H1 (cell line): ENCODE measurements at regions not wholly inside any gene's neighbourhood (a gene's known extent, or its start where the extent isn't known, plus 50 kb on each side); places are given as distances from the start of the nearest gene placed in this dataset.

Source experiments
- CTCF ChIA-PET: fragments of 300-600 bp; sonication (Branson Sonifier 250); formaldehyde crosslinking; loops from one replicate; lab custom pipeline; 2021; ENCODE audit not compliant: partially characterized antibody; lab: Charles Lee
- POLR2A ChIA-PET: fragments of 300-600 bp; sonication (Branson Sonifier 250); formaldehyde crosslinking; loops from one replicate; lab custom pipeline; 2021; ENCODE audit warnings: inconsistent platforms; ENCODE audit not compliant: partially characterized antibody; lab: Charles Lee
- DNase-seq, 2 experiments: peaks; one replicate each; pipeline versions ENCODE4 v3.0.0 to v3.0.0-alpha.2; 2010 to 2022; ENCODE audit warnings: low spot score in 2 of 2, low read depth in 1 of 2, mixed read lengths in 1 of 2
- FAIRE-seq: peaks from 2 replicates; lab custom pipeline; 2011; peaks lifted over from hg19 to GRCh38; lab: Jason Lieb, UNC
- H2AFZ ChIP-seq: 2 replicates; pipeline ENCODE4 v1.8.1; 2012; ENCODE audit warnings: low read length, inconsistent platforms
- H2AK5ac ChIP-seq: 2 replicates; pipeline ENCODE4 v1.6.1; 2013; ENCODE audit warnings: low read depth, low read length
- H2BK120ac ChIP-seq: replicated peaks from 2 replicates; pipeline ENCODE3; 2013; ENCODE audit warnings: low read depth, low read length, inconsistent platforms
- H2BK12ac ChIP-seq: 2 replicates; pipeline ENCODE4 v1.6.1; 2013; ENCODE audit warnings: low read depth, low read length
- H2BK15ac ChIP-seq: 2 replicates; pipeline ENCODE4 v1.6.1; 2013; ENCODE audit warnings: low read length
- H2BK20ac ChIP-seq: 2 replicates; pipeline ENCODE4 v1.6.1; 2013; ENCODE audit warnings: low read length
- H2BK5ac ChIP-seq: 2 replicates; pipeline ENCODE4 v1.6.1; 2013; ENCODE audit warnings: low read depth, low read length
- H3K14ac ChIP-seq: 2 replicates; pipeline ENCODE4 v1.6.1; 2013; ENCODE audit warnings: inconsistent platforms; ENCODE audit not compliant: insufficient read length
- H3K18ac ChIP-seq: 2 replicates; pipeline ENCODE4 v1.6.1; 2013; ENCODE audit warnings: low read length; ENCODE audit errors: extremely low read depth
- H3K23ac ChIP-seq: 2 replicates; pipeline ENCODE4 v1.6.1; 2013; ENCODE audit warnings: inconsistent platforms; ENCODE audit not compliant: insufficient read length
- H3K23me2 ChIP-seq: 2 replicates; pipeline ENCODE4 v1.6.1; 2013; ENCODE audit warnings: low read depth, low read length
- H3K27ac ChIP-seq: 2 replicates; pipeline ENCODE4 v1.6.1; 2011; ENCODE audit warnings: low read depth, low read length, inconsistent platforms
- H3K27me3 ChIP-seq, 4 experiments: replicated peaks in 1 of 4; 1 replicate in 1 of 4; 2 replicates in 3 of 4; pipeline versions ENCODE4 v1.6.1 to v1.8.1; 2011 to 2013; ENCODE audit warnings: low read length in 3 of 4, mild to moderate bottlenecking in 3 of 4, inconsistent platforms in 2 of 4, mixed read lengths in 2 of 4, moderate library complexity in 1 of 4; ENCODE audit not compliant: control insufficient read depth in 3 of 4, insufficient read depth in 3 of 4; ENCODE audit errors: extremely low read depth in 1 of 4
- H3K36me3 ChIP-seq, 4 experiments: 2 replicates each; pipeline versions ENCODE4 v1.6.1 to v1.8.1; 2011 to 2013; ENCODE audit warnings: mild to moderate bottlenecking in 4 of 4, low read length in 3 of 4, moderate library complexity in 2 of 4, control low read depth in 1 of 4, inconsistent platforms in 1 of 4; ENCODE audit not compliant: insufficient read depth in 4 of 4, control insufficient read depth in 2 of 4
- H3K4ac ChIP-seq: replicated peaks from 2 replicates; pipeline ENCODE3; 2013; ENCODE audit warnings: low read length, low read depth, mixed read lengths, inconsistent platforms; ENCODE audit not compliant: insufficient read length
- H3K4me1 ChIP-seq, 4 experiments: replicated peaks in 1 of 4; 1 replicate in 1 of 4; 2 replicates in 3 of 4; pipeline versions ENCODE4 v1.6.1 to v1.8.1; 2011 to 2013; ENCODE audit warnings: low read length in 3 of 4, inconsistent platforms in 2 of 4, mixed read lengths in 1 of 4; ENCODE audit not compliant: insufficient read depth in 4 of 4, control insufficient read depth in 3 of 4
- H3K4me2 ChIP-seq, 2 experiments: 2 replicates each; pipeline versions ENCODE4 v1.6.1 to v1.8.1; 2011 to 2013; ENCODE audit warnings: low read depth in 2 of 2, low read length in 2 of 2, control low read depth in 1 of 2, inconsistent platforms in 1 of 2, mild to moderate bottlenecking in 1 of 2; ENCODE audit not compliant: insufficient read depth in 1 of 2
- H3K4me3 ChIP-seq, 4 experiments: fragments of 200-600, 300-600 bp in 1 of 4; sonication (generic), shearing (Covaris generic), sonication (Bioruptor Twin) in 1 of 4; 2 replicates each; pipeline versions ENCODE4 v1.5.1 to v1.8.1; 2011 to 2016; ENCODE audit warnings: low read length in 4 of 4, low read depth in 3 of 4, control low read depth in 2 of 4, inconsistent platforms in 2 of 4, mild to moderate bottlenecking in 2 of 4, mixed read lengths in 1 of 4, moderate library complexity in 1 of 4; ENCODE audit not compliant: insufficient read depth in 2 of 4; ENCODE audit errors: extremely low read depth in 1 of 4
- H3K56ac ChIP-seq: replicated peaks from 2 replicates; pipeline ENCODE3; 2013; ENCODE audit warnings: low read depth, mild to moderate bottlenecking, mixed read lengths, low read length, inconsistent platforms; ENCODE audit not compliant: insufficient read length
- H3K79me1 ChIP-seq: 2 replicates; pipeline ENCODE4 v1.6.1; 2013; ENCODE audit warnings: low read depth, low read length, control low read depth
- H3K79me2 ChIP-seq, 2 experiments: 2 replicates each; pipeline versions ENCODE4 v1.6.1 to v1.8.1; 2012 to 2013; ENCODE audit warnings: low read length in 2 of 2, mild to moderate bottlenecking in 2 of 2, inconsistent platforms in 1 of 2; ENCODE audit not compliant: insufficient read depth in 2 of 2, control insufficient read depth in 1 of 2
- H3K9ac ChIP-seq, 4 experiments: replicated peaks in 1 of 4; 1 replicate in 1 of 4; 2 replicates in 3 of 4; pipeline versions ENCODE4 v1.6.1 to v1.8.1; 2011 to 2013; ENCODE audit warnings: low read depth in 3 of 4, low read length in 3 of 4, control low read depth in 2 of 4, mild to moderate bottlenecking in 2 of 4, moderate library complexity in 2 of 4, inconsistent platforms in 1 of 4; ENCODE audit errors: extremely low read depth in 1 of 4
- H3K9me3 ChIP-seq, 2 experiments: 2 replicates each; pipeline versions ENCODE4 v1.6.1 to v1.8.1; 2012 to 2013; ENCODE audit warnings: mild to moderate bottlenecking in 2 of 2, moderate library complexity in 2 of 2, control low read depth in 1 of 2, inconsistent platforms in 1 of 2, low read depth in 1 of 2, low read length in 1 of 2, mixed read lengths in 1 of 2; ENCODE audit not compliant: insufficient read depth in 2 of 2
- H4K20me1 ChIP-seq, 2 experiments: replicated peaks in 1 of 2; 2 replicates each; pipeline versions ENCODE3 to v1.8.1; 2011 to 2013; ENCODE audit warnings: inconsistent platforms in 2 of 2, low read length in 2 of 2, mild to moderate bottlenecking in 1 of 2; ENCODE audit not compliant: insufficient read depth in 2 of 2, control insufficient read depth in 1 of 2
- H4K5ac ChIP-seq: 2 replicates; pipeline ENCODE4 v1.6.1; 2013; ENCODE audit warnings: low read length, low read depth, mixed read lengths, inconsistent platforms; ENCODE audit not compliant: insufficient read length
- H4K8ac ChIP-seq: 2 replicates; pipeline ENCODE4 v1.8.0; 2013; ENCODE audit warnings: mild to moderate bottlenecking, moderate library complexity, low read length, inconsistent platforms; ENCODE audit not compliant: insufficient read depth; ENCODE audit errors: extremely low read depth
- H4K91ac ChIP-seq: replicated peaks from 2 replicates; pipeline ENCODE3; 2013; ENCODE audit warnings: low read length, mixed read lengths, inconsistent platforms; ENCODE audit not compliant: insufficient read length
- BCL11A ChIP-seq, 2 experiments: IDR thresholded peaks; one replicate each; pipeline ENCODE4 v1.6.1; 2011; ENCODE audit warnings: low read depth in 2 of 2, low read length in 2 of 2, mild to moderate bottlenecking in 2 of 2
- BRCA1 ChIP-seq: IDR thresholded peaks from 2 replicates; pipeline ENCODE4 v1.6.1; 2012; ENCODE audit warnings: low read depth, low read length, improper control_type of control experiment
- CBX5 ChIP-seq: fragments of 300-800, 300-1000 bp; sonication (generic); IDR thresholded peaks from 2 replicates; pipeline ENCODE4 v1.7.1; 2016; ENCODE audit warnings: antibody characterized with exemption, low read length, low read depth
- CTBP2 ChIP-seq: IDR thresholded peaks from 2 replicates; pipeline ENCODE4 v1.7.0; 2011; ENCODE audit warnings: borderline replicate concordance, mild to moderate bottlenecking, moderate library complexity, mixed read lengths, low read length; ENCODE audit not compliant: insufficient read depth, insufficient read length
- HDAC2 ChIP-seq, 2 experiments: fragments of 300-600 bp in 1 of 2; sonication (generic) in 1 of 2; IDR thresholded peaks; 2 replicates each; pipeline ENCODE4 v1.6.1; 2011 to 2012; ENCODE audit warnings: low read depth in 2 of 2, low read length in 2 of 2, mild to moderate bottlenecking in 2 of 2, moderate library complexity in 2 of 2, borderline replicate concordance in 1 of 2, inconsistent platforms in 1 of 2
- KDM1A ChIP-seq: fragments of 200-600, 300-600 bp; sonication (generic); IDR thresholded peaks from 2 replicates; pipeline ENCODE4 v1.7.1; 2016; ENCODE audit warnings: mild to moderate bottlenecking, low read length, borderline replicate concordance
- MAX ChIP-seq: IDR thresholded peaks from 2 replicates; pipeline ENCODE4 v1.6.1; 2012; ENCODE audit warnings: inconsistent platforms
- SRF ChIP-seq: IDR thresholded peaks from 2 replicates; pipeline ENCODE4 v1.6.1; 2011; ENCODE audit warnings: mild to moderate bottlenecking, low read depth, low read length, moderate library complexity
- TCF12 ChIP-seq: IDR thresholded peaks from 2 replicates; pipeline ENCODE4 v1.6.1; 2011; ENCODE audit warnings: low read depth, mild to moderate bottlenecking, low read length
- TEAD4 ChIP-seq: IDR thresholded peaks from 2 replicates; pipeline ENCODE4 v1.6.1; 2012; ENCODE audit warnings: low read depth, low read length, inconsistent platforms, mixed read lengths
- USF2 ChIP-seq: IDR thresholded peaks from 2 replicates; pipeline ENCODE4 v1.6.1; 2011; ENCODE audit warnings: low read length, improper control_type of control experiment
- WGBS, 2 experiments: shearing (Covaris generic) in 1 of 2; methylation state at CpG; one replicate each; pipeline versions ENCODE4 v1.1.6 to v1.1.7; 2013 to 2015; ENCODE audit warnings: low lambda C conversion rate in 2 of 2, mixed read lengths in 2 of 2, inconsistent platforms in 1 of 2, low coverage in 1 of 2, missing lambda C conversion rate in 1 of 2; ENCODE audit not compliant: insufficient replicate concordance in 2 of 2, insufficient coverage in 1 of 2, insufficient read length in 1 of 2; ENCODE audit errors: extremely low coverage in 1 of 2, missing lambda C conversion rate in 1 of 2; 5-methylcytosine and 5-hydroxymethylcytosine counted together

GRCh38 chr6:7042056-7042653, 65.6 kb upstream of the RREB1 start:
- FAIRE-seq (no peak), DNase-seq (no peak)
- Histone ChIP-seq H3K9ac (no peak overlapping the region), H3K79me2 (no peaks in the 10 kb centered on the region), H3K27ac (no peak overlapping the region), H2AFZ (peak overlapping the region; percentile 53; the same call in 1 of the 2 replicates), H4K91ac (no peak overlapping the region), H3K18ac (peak overlapping the region; percentile 4; the same call in 1 of the 2 replicates), H3K4me3 (no peak overlapping the region; a peak in 1 of 8 replicates), H2AK5ac (no peak overlapping the region), H4K8ac (no peak overlapping the region), H3K4ac (no peak overlapping the region), H3K23ac (no peak overlapping the region), H2BK120ac (no peak overlapping the region), H2BK15ac (no peak overlapping the region), H3K4me2 (peak overlapping the region; percentile 20 to 30; a peak in 2 of 4 replicates), H3K23me2 (no peaks in the 10 kb centered on the region), H3K56ac (no peak overlapping the region), H2BK5ac (no peak overlapping the region), H3K4me1 (peaks cover 2 to 13% (median 9%) of the 10 kb centered on the region in 4 experiments), H4K20me1 (no peaks in the 10 kb centered on the region), H3K9me3 (no peaks in the 10 kb centered on the region), H4K5ac (no peak overlapping the region), H3K27me3 (no peaks in the 10 kb centered on the region; a peak in 2 of 7 replicates), H3K36me3 (no peaks in the 10 kb centered on the region), H3K79me1 (no peaks in the 10 kb centered on the region), H2BK12ac (0 out of 2 replicates have a peak overlapping the region, but pooled peaks have one; percentile 45), H2BK20ac (no peak overlapping the region), H3K14ac (no peak overlapping the region)
- WGBS, 2 experiments: 80% methylated on average over 12 of the region's 12 CpGs; no CpG with 5 or more reads in 1 of the 2 experiments
- ChIA-PET POLR2A (no interaction called here), CTCF (no interaction called here)
- TF ChIP-seq CBX5: no peak
- no peak for TF ChIP-seq BRCA1
- TF ChIP-seq SRF: no peak
- TF ChIP-seq CTBP2: no peak
- TF ChIP-seq USF2: no peak
- TF ChIP-seq TCF12: no peak
- TF ChIP-seq BCL11A (IDR thresholded peaks at IDR 0.05; ENCODE audit: low read depth in 2 of 2, low read length in 2 of 2): no peak
- TF ChIP-seq TEAD4: no peak
- TF ChIP-seq HDAC2 (IDR thresholded peaks at IDR 0.05; ENCODE audit: borderline replicate concordance in 1 of 2, low read depth in 2 of 2, low read length in 2 of 2): no peak
- TF ChIP-seq MAX: no peak
- no peak for TF ChIP-seq KDM1A
